ENCODE measurements at regions not wholly inside any gene's neighbourhood (a gene's known extent, or its start where the extent isn't known, plus 50 kb on each side); places are given as distances from the start of the nearest gene placed in this dataset.

DNA sequence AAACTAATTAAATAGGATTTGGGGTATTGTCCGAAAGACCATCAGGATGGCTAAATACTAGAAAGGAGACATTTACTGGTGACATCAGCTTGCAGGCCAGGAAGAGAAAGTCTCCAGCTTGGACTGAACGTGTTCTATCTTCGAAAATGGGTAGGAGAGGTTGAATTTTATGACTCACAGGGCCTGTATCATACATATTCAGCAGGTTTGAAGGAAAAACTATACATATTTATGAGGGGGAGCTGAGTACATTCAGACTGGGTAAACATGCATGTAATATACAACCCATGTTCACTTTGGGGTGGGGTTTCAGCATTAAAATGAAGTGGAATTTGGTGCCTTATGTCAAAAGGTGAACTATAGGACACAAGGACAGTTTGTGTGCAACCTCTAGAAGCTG is 129.3 kb upstream of the CRBN start:
- no peak for TF ChIP-seq GATA1 (IDR thresholded peaks at IDR 0.05; ENCODE audit: low read depth, low read length)
- TF ChIP-seq POLR2A (IDR thresholded peaks at IDR 0.05; ENCODE audit: low read length): no peak
